HL-60 (cell line): ENCODE measurements at regions not wholly inside any gene's neighbourhood (a gene's known extent, or its start where the extent isn't known, plus 50 kb on each side); places are given as distances from the start of the nearest gene placed in this dataset.
"Not testable (repeated sequence)": the region's sequence is repeated elsewhere in the genome, so short reads cannot be mapped to it uniquely, and the experiment has no call there.

Experiments used
- DNase-seq, 2 experiments: peaks; one replicate each; pipeline ENCODE4 v3.0.0-alpha.2; 2010 to 2020; ENCODE audit warnings: low read depth in 1 of 2, low spot score in 1 of 2
- H3K27ac ChIP-seq: fragments of 250-450 bp; sonication (Bioruptor Pico); replicated peaks from 2 replicates; pipeline ENCODE4 v1.5.1; 2020; ENCODE audit warnings: mild to moderate bottlenecking, moderate library complexity
- H3K27me3 ChIP-seq: fragments of 250-450 bp; sonication (Bioruptor Pico); 2 replicates; pipeline ENCODE4 v1.5.1; 2021; ENCODE audit warnings: mild to moderate bottlenecking, moderate library complexity; ENCODE audit not compliant: insufficient read depth, poor library complexity, severe bottlenecking
- H3K4me3 ChIP-seq: replicated peaks from 2 replicates; pipeline ENCODE4 v1.5.1; 2011; ENCODE audit warnings: mild to moderate bottlenecking, control low read depth, low read length; ENCODE audit not compliant: insufficient read depth
- GABPA ChIP-seq: IDR thresholded peaks from 2 replicates; pipeline ENCODE4 v1.6.1; 2012; ENCODE audit warnings: low read depth
- POLR2AphosphoS5 ChIP-seq: IDR thresholded peaks from 2 replicates; pipeline ENCODE4 v1.6.1; 2012; ENCODE audit warnings: low read depth
- SPI1 ChIP-seq: IDR thresholded peaks from 2 replicates; pipeline ENCODE4 v1.6.1; 2012; ENCODE audit warnings: low read depth, mild to moderate bottlenecking, borderline replicate concordance
- TF ChIP-seq, protein P1 (sequence below): IDR thresholded peaks from 2 replicates; pipeline ENCODE4 v1.6.1; 2012; ENCODE audit warnings: low read depth; ENCODE audit not compliant: insufficient replicate concordance
- TF ChIP-seq, protein P2 (sequence below): IDR thresholded peaks from one replicate; pipeline ENCODE4 v1.5.1; 2011; ENCODE audit warnings: low read length, control low read depth, inconsistent platforms; ENCODE audit not compliant: insufficient read depth

DNA sequence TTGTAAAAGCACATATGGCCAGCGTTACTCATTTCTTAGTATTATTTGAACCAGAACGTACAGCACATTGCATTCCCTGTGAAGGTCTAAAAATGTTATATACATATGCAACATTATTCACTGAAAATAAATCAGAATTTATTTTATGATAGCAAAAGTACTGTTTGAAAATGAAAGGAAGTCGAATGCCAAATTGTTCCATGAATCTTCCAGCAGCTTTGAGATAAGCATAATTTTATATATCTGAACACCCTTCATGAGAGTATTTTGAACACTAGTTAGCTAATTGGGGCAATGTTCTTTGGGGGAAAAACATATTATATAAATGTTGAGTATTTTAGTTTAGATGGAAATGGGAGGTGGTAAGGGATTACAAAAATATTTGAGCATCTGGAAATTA lies 300.7 kb upstream of the SYT1 start:
- no peak for DNase-seq
- Histone ChIP-seq H3K4me3 (no peak overlapping the region), H3K27me3 (no peaks in the 10 kb centered on the region), H3K27ac (no peak overlapping the region)
- TF ChIP-seq POLR2AphosphoS5, result no peak

DNA sequence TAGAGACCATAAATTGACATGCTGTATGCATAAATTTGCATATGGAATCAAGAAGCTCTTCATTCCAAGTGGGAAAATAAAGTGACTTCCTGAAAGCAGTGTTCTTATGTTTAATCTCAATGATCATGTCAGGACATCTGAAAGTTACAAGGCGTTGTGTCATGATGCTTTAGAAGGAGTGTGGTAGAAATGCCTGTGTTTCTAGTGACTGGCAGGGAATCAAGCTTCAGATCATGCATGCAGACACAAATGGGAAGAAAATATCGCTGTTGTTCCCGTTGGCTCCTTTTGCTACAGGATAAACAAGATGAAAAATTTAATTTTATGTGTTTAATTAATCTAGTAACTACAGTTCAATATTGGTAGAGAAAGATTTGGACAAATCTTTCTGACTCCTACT lies 298.1 kb upstream of the SYT1 start:
- no peak for TF ChIP-seq GABPA
- no peak overlapping the region for H3K27ac ChIP-seq
- H3K27me3 ChIP-seq, result no peaks in the 10 kb centered on the region
- no peak for DNase-seq
- no peak overlapping the region for H3K4me3 ChIP-seq

GRCh38 chr12:78568321-78569020 lies 296.1 kb upstream of the SYT1 start:
- no peak overlapping the region for H3K27ac ChIP-seq
- no peak for DNase-seq
- H3K4me3 ChIP-seq, result no peak overlapping the region
- no peaks in the 10 kb centered on the region for H3K27me3 ChIP-seq
- TF ChIP-seq, protein P1, sequence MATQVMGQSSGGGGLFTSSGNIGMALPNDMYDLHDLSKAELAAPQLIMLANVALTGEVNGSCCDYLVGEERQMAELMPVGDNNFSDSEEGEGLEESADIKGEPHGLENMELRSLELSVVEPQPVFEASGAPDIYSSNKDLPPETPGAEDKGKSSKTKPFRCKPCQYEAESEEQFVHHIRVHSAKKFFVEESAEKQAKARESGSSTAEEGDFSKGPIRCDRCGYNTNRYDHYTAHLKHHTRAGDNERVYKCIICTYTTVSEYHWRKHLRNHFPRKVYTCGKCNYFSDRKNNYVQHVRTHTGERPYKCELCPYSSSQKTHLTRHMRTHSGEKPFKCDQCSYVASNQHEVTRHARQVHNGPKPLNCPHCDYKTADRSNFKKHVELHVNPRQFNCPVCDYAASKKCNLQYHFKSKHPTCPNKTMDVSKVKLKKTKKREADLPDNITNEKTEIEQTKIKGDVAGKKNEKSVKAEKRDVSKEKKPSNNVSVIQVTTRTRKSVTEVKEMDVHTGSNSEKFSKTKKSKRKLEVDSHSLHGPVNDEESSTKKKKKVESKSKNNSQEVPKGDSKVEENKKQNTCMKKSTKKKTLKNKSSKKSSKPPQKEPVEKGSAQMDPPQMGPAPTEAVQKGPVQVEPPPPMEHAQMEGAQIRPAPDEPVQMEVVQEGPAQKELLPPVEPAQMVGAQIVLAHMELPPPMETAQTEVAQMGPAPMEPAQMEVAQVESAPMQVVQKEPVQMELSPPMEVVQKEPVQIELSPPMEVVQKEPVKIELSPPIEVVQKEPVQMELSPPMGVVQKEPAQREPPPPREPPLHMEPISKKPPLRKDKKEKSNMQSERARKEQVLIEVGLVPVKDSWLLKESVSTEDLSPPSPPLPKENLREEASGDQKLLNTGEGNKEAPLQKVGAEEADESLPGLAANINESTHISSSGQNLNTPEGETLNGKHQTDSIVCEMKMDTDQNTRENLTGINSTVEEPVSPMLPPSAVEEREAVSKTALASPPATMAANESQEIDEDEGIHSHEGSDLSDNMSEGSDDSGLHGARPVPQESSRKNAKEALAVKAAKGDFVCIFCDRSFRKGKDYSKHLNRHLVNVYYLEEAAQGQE, result no peak
- TF ChIP-seq, protein P2, sequence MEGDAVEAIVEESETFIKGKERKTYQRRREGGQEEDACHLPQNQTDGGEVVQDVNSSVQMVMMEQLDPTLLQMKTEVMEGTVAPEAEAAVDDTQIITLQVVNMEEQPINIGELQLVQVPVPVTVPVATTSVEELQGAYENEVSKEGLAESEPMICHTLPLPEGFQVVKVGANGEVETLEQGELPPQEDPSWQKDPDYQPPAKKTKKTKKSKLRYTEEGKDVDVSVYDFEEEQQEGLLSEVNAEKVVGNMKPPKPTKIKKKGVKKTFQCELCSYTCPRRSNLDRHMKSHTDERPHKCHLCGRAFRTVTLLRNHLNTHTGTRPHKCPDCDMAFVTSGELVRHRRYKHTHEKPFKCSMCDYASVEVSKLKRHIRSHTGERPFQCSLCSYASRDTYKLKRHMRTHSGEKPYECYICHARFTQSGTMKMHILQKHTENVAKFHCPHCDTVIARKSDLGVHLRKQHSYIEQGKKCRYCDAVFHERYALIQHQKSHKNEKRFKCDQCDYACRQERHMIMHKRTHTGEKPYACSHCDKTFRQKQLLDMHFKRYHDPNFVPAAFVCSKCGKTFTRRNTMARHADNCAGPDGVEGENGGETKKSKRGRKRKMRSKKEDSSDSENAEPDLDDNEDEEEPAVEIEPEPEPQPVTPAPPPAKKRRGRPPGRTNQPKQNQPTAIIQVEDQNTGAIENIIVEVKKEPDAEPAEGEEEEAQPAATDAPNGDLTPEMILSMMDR, result no peak
- TF ChIP-seq POLR2AphosphoS5 (no peak), SPI1 (no peak), GABPA (no peak)

GRCh38 chr12:78571953-78572352 lies 292.6 kb upstream of the SYT1 start:
- H3K4me3 ChIP-seq, result no peak overlapping the region
- no peak for DNase-seq
- no peaks in the 10 kb centered on the region for H3K27me3 ChIP-seq
- TF ChIP-seq, protein P1, result no peak
- TF ChIP-seq, protein P2, result no peak
- TF ChIP-seq POLR2AphosphoS5 (no peak), GABPA (no peak), SPI1 (no peak)
- no peak overlapping the region for H3K27ac ChIP-seq

GRCh38 chr12:78575208-78575607 lies 289.4 kb upstream of the SYT1 start:
- DNase-seq, H3K27ac ChIP-seq, H3K4me3 ChIP-seq, H3K27me3 ChIP-seq: not testable (repeated sequence)
